ENCODE measurements at regions not wholly inside any gene's neighbourhood (a gene's known extent, or its start where the extent isn't known, plus 50 kb on each side); places are given as distances from the start of the nearest gene placed in this dataset.

DNA sequence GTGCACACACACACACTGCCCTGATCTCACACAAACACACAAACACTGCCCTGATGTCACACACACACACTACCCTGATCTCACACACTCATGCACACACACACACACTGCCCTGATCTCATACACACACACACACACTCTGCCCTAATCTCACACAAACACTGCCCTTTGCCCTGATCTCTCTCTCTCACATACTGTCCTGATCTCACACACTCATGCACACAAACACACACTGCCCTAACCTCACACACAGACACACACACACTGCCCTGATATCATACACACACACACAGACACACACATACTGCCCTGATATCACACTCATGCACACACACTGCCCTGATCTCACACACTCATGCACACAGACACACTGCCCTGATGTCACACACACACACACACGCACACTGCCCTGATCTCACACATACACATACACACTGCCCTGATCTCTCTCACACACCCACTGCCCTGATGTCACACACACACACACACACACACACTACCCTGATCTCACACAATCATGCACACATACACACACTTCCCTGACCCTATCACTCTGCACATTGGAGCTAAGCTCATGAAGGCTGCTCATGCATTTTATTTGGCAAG is 97.6 kb upstream of the DIO3 start:
- in situ Hi-C loops (cut with MboI; ENCODE audit: low sequenced_read_pairs): no loop called here
- Histone ChIP-seq H3K9me3 (no peaks in the 10 kb centered on the region), H3K27me3 (ENCODE audit: low read depth) (peaks cover 3% of the 10 kb centered on the region; the same call in 1 of the 2 replicates), H3K4me1 (no peaks in the 10 kb centered on the region), H3K36me3 (replicated peaks) (no peaks in the 10 kb centered on the region), H3K4me3 (no peak overlapping the region)
- DNase-seq (ENCODE audit: low spot score in 2 of 2): no peak

DNA sequence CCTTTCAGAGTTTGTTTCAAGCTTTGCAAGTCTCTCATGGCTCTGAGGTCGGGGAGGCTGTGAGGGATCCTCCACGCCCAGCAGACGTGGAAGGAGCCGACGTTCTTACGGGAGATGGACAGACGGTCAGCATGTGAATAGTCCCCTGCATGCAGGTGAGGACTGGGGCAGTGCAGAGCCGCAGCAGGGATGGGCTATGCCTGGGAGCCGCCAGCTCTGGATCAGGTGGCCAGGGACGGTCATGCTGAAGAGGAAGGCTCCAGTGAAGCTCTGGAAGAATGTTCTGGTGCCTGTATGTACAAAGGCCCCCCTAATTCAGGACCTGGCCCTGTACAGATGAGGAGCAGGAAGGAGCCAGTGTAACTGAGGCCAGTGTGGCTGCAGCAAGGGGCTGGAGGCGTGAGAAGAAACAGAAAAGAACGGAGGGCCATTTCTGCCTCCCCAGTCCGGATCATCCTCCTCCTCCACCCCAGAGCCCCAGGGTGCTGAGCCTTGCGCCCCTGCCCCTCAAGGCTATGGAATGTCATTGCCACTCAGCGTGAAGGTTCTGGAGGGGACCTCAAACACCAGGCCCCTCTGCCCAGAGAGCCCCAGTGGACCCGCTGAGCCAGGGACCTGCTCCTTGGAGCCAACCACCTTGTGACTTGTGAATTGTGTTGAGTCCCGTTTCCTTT is 96.8 kb upstream of the DIO3 start:
- peaks cover 3% of the 10 kb centered on the region; the same call in 1 of the 2 replicates for H3K27me3 ChIP-seq (ENCODE audit: low read depth)
- H3K4me3 ChIP-seq: no peak overlapping the region
- H3K9me3 ChIP-seq: no peaks in the 10 kb centered on the region
- in situ Hi-C loops (cut with MboI; ENCODE audit: low sequenced_read_pairs): no loop called here
- no peak for DNase-seq (ENCODE audit: low spot score in 2 of 2)
- H3K4me1 ChIP-seq: no peaks in the 10 kb centered on the region
- H3K36me3 ChIP-seq (replicated peaks): no peaks in the 10 kb centered on the region

DNA sequence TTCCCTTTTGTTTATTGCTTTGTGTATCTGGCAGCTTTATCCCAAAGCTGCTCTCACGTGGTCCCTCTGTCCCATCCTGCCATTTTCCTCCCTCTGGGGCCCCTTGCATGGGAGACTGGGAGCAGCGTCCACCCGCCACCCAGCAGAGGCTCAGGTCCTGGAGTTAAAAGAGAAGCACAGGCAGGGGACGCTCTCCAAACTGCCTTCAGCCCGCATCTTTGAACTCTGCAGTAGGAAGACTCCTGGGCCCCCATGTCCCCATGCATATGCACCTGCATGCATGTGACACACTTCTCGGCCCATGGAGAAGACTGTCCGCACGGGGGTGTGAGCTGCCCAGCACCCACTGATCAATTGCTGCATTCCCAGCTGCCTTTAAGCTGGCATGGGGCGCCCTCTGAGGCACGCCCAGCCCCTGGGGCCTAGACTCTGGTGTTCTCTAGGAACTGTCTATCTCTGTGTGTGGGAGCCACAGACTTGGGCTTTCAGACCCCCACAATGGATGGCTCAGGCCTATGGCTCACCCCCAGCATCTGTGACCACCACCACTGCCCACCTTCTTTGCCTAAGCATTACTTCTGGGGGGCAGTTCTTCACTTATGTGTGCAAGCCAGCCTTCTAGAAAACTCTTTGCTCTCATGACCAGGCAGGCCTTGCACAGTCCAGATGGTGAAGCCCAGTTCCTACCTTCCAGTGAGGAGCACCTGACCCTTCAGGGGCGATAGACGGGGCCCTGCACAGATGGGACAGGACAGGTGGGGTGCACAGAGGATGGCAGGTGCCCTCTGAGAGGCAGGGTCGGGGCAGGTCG is 96.1 kb upstream of the DIO3 start:
- Histone ChIP-seq H3K4me1 (no peaks in the 10 kb centered on the region), H3K4me3 (no peak overlapping the region), H3K9me3 (no peaks in the 10 kb centered on the region), H3K36me3 (replicated peaks) (no peaks in the 10 kb centered on the region), H3K27me3 (ENCODE audit: low read depth) (no peaks in the 10 kb centered on the region; the same call in 1 of the 2 replicates)
- no peak for DNase-seq (ENCODE audit: low spot score in 2 of 2)
- in situ Hi-C loops (cut with MboI; ENCODE audit: low sequenced_read_pairs): no loop called here

DNA sequence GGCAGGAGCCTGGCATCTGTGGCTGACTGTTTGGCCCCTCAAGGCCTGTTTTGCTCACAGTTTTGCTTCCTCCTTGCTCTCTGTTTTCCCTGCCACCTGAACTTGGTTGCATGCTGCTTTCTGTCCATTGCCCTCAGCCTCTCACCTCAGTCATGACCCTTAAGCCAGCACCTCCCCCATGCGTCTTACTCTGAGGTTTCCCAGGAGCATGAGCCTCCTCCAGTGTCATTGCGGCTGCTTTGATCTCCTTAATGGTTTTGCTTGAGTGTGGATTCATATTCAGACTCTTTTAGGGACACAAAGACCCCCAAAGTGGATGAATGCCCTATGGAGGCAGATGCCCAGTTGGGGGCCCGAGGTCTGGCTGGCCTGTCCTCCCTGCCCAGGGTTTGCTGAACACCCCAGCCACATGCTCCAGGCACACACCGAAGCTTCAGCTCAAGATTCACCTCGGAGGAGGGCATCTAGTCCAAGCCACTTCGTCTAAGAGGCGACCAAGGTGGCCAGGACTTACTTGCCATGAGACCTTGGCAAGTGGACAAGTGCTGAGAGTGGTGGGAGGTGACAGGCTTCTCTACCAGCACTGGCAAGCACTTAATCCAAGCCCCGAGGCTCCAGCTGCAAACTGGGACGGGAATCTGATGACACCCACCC is 95.4 kb upstream of the DIO3 start:
- Histone ChIP-seq H3K36me3 (replicated peaks) (no peaks in the 10 kb centered on the region), H3K9me3 (no peaks in the 10 kb centered on the region), H3K4me3 (no peak overlapping the region), H3K27me3 (ENCODE audit: low read depth) (no peaks in the 10 kb centered on the region), H3K4me1 (no peaks in the 10 kb centered on the region)
- in situ Hi-C loops (cut with MboI; ENCODE audit: low sequenced_read_pairs): no loop called here
- no peak for DNase-seq (ENCODE audit: low spot score in 2 of 2)

DNA sequence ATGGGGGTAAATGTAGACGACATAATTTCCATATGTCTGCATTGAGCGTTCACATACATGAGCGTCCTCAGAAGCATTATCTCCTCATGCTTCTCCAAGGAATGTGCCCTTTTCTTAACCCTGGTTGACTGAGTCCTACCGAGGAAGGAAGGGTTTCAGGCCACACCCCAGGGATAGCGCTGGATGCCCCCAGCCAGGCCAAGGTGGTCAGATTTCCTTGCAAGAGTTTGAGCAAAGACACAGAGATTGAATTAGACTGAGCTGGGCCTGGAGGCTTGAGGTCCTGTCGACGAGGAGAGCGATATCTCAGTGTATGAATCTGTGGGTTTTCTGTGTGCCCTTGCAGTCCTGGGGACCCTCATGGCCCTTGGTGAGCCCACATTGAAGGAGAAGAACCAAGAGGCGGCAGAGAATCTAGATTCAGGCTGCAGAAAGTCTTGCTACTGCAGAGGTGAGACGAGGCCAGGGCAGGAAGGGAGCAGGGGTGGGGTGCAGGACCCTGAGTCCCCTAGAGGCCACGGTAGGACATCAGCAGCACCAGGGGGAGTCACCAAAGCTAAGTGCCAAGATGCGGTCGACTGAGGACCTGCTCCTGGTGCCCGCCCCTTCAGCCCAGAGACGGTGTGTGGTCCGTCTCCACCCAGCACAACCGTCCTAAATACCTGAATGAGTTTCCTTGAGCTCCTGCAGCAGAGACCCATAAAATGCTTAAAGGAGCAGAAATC is 94.7 kb upstream of the DIO3 start:
- H3K36me3 ChIP-seq (replicated peaks): no peaks in the 10 kb centered on the region
- H3K9me3 ChIP-seq: no peaks in the 10 kb centered on the region
- DNase-seq (ENCODE audit: low spot score in 2 of 2): no peak
- no peaks in the 10 kb centered on the region for H3K4me1 ChIP-seq
- H3K27me3 ChIP-seq (ENCODE audit: low read depth): no peaks in the 10 kb centered on the region
- no peak overlapping the region for H3K4me3 ChIP-seq
- in situ Hi-C loops (cut with MboI; ENCODE audit: low sequenced_read_pairs): no loop called here

DNA sequence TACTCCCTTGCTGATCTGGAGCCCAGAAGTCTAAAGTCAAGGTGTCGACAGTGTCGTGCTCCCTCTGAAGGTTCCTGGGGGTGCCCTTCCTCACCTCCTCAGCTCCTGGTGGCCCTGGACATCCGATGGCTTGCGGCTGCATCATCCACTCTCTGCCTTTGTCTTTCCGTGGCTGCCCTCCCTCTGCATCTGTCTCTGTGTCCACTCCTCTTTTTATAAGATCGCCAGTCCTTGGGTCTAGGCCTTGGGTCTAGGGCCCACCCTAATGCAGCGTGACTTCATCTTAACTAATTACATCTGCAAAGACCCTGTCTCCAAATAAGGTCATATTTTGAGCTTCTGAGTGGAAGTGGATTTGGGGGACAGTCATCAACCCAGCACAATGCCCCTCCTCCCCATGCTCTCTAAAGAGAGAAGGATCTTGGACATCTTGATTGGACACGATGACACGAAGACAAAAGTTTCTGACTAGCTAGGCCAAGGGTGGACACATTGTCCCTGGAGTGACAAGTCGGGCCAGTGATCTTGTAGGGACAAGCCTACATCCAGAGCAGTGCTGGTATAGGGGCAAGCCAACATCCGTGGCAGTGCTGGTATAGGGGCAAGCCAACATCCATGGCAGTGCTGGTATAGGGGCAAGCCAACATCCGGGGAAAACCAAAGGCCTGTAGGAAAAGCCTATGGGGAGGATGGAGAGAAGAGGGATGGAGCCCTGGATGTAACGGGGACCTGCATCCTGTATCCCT is 93.9 kb upstream of the DIO3 start:
- Histone ChIP-seq H3K4me3 (no peak overlapping the region), H3K9me3 (no peaks in the 10 kb centered on the region), H3K27me3 (ENCODE audit: low read depth) (no peaks in the 10 kb centered on the region), H3K36me3 (replicated peaks) (no peaks in the 10 kb centered on the region), H3K4me1 (no peaks in the 10 kb centered on the region)
- in situ Hi-C loops (cut with MboI; ENCODE audit: low sequenced_read_pairs): no loop called here
- no peak for DNase-seq (ENCODE audit: low spot score in 2 of 2)

DNA sequence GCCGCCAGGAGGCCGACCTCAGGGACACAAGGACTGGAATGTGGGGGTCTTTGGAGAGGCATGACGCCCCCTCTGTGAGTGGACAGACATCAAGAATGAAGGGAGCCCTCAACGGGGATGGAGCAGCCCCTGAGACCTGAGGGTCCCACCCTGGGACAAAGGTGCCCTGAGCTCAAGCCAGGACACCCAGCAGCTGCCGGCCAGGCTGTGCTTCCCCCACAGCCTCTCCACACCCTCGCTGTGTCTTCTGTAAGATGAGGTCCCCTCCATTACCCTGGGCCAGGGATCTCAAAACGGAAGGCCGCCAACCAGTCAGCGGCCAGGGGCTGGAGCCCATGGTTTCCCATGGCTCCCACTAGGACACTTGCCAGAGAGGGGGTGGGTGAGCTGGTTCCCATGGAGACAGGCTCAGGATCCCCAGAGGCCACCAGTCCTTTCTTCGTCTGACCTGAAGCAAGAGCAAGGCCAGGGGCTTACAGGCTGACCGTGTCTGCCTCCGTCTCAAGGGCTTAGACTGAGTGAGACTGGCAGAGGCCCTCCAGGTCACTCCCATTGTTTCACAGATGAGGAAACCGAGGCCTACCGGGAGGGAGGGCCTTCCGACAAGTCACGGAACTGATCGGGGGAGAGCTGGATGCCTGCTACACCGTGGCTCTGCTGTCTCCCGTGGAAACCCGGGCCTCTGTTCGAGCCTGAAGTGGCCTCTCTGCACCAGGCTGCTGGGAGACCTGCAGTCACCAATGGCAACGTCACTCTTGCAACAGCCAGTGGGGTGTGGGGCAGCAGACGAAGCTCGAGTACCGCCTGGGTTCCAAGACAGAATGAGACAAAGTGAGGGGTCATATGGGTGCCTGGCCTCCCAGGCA is 91.7 kb upstream of the DIO3 start:
- no peaks in the 10 kb centered on the region for H3K36me3 ChIP-seq (replicated peaks)
- in situ Hi-C loops (cut with MboI; ENCODE audit: low sequenced_read_pairs): no loop called here
- DNase-seq (ENCODE audit: low spot score in 2 of 2): no peak

DNA sequence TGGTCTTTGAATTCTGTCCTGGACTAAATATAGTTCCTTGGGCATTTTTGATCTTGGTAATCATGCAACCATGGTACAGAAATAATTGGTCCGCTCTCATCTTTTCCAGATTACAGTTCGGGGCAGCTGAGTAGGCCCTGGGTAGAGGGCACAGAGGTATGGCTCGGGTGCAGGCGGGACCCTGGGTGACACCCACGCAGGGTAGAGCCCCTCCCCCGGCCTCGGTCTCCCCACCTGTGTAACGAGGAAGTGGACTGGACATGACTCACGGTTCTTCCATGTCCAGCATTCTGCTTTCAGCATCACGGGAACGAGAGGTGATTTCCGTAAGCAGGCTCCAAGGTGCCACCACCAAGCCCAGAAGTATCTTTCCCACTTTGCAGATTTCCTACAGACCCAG is 91.0 kb upstream of the DIO3 start:
- Histone ChIP-seq H3K27me3 (ENCODE audit: low read depth) (no peaks in the 10 kb centered on the region), H3K4me3 (no peak overlapping the region), H3K4me1 (no peaks in the 10 kb centered on the region), H3K36me3 (replicated peaks) (no peaks in the 10 kb centered on the region), H3K9me3 (no peaks in the 10 kb centered on the region)
- DNase-seq (ENCODE audit: low spot score in 2 of 2): no peak
- in situ Hi-C loops (cut with MboI; ENCODE audit: low sequenced_read_pairs): no loop called here

More for the DNA sequence above, 91.7 kb upstream of the DIO3 start:
- Histone ChIP-seq H3K4me1 (no peaks in the 10 kb centered on the region), H3K9me3 (no peaks in the 10 kb centered on the region), H3K4me3 (no peak overlapping the region), H3K27me3 (ENCODE audit: low read depth) (no peaks in the 10 kb centered on the region)

DNA sequence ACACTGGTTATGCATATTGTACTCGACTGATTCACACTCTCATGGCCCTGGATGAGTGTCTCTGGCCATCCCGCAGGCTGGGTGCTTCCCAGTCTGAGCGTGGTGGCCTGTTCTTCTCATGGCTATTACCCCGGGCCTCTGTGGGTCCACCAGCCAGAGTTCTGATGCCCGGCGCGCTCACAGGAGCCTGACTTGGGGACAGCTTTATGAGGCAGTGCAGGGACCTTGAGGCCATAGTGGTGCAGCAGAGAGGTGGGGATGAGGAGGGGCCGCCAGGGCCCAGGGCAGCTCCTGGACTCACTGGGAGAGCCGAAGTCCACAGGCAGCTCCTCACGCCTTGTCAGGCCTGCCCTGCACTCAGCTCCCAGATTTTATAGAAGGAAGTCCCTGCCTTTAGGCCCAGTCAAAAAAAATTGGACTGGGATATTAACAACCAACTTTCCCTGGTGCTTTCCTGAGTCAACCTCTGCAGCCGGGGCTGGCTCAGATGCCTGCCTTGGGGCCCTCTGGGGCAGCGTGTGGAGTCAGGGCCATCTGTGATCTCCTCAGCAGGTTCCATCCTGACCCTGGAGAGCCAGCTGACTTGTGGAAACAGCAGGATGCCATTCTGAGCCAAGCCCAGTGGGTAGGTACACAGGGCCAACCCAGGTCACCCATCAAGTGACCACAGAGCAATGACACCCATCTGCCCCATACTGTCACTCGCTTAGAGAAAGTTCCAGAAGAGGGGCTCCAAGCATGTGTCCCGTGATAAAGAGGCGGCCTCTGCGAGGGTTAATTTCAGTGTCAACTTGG is 89.4 kb upstream of the DIO3 start:
- in situ Hi-C loops (cut with MboI; ENCODE audit: low sequenced_read_pairs): no loop called here
- Histone ChIP-seq H3K4me1 (no peaks in the 10 kb centered on the region), H3K9me3 (no peaks in the 10 kb centered on the region), H3K4me3 (no peak overlapping the region), H3K27me3 (ENCODE audit: low read depth) (no peaks in the 10 kb centered on the region), H3K36me3 (replicated peaks) (no peaks in the 10 kb centered on the region)
- no peak for DNase-seq (ENCODE audit: low spot score in 2 of 2)

DNA sequence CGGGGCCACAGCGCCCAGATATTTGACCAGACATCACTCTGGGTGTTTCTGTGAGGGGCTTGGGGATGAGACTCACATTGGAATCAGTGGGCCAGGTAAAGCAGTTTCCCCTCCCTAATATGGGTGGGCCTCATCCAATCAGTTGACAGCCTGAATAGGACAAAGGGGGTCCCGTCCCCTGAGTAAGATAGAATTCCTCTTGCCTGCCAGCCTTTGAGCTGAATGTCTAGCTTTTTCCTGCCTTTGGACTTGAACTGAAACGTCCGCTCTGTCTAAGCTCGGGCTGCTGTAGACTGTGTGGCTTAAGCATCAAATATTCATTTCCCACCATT is 88.8 kb upstream of the DIO3 start:
- in situ Hi-C loops (cut with MboI; ENCODE audit: low sequenced_read_pairs): no loop called here

DNA sequence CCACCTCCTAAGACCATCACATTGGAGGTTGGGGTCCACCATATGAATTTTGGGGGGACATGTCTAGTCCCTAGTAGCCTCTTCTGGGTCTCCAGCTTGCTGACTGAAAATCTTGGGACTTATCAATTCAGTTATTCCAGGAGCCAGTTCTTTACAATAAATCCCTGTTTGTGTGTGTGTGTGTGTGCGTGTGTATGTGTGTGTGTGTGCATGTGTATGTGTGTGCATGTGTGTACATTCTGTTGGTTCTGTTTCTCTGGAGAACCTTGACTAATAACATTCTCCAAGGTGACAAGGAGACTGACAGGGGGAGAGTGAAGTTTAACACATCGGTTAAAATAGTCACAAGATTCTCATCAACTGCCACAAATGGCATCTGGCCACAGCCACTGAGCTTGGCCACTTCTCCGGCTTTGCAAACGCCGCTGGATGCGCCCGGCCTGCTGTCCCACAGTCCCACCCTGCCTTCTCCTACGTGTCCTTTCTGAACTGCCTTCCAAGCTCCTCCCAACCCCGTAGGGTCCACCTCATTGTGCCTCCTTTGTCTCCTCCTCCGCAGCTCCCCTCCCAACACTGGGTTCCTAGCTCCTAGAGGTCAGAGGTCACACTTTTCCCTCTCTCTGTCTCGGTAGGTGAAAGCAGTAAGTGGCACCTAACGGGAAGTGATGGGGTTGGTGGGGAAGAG is 88.1 kb upstream of the DIO3 start:
- Histone ChIP-seq H3K27me3 (ENCODE audit: low read depth) (no peaks in the 10 kb centered on the region), H3K4me3 (no peak overlapping the region), H3K36me3 (replicated peaks) (no peaks in the 10 kb centered on the region), H3K4me1 (no peaks in the 10 kb centered on the region), H3K9me3 (no peaks in the 10 kb centered on the region)
- in situ Hi-C loops (cut with MboI; ENCODE audit: low sequenced_read_pairs): no loop called here
- DNase-seq (ENCODE audit: low spot score in 2 of 2): no peak

More for the DNA sequence above, 88.8 kb upstream of the DIO3 start:
- DNase-seq (ENCODE audit: low spot score in 2 of 2): no peak
- Histone ChIP-seq H3K4me3 (no peak overlapping the region), H3K9me3 (no peaks in the 10 kb centered on the region), H3K4me1 (no peaks in the 10 kb centered on the region), H3K27me3 (ENCODE audit: low read depth) (no peaks in the 10 kb centered on the region), H3K36me3 (replicated peaks) (no peaks in the 10 kb centered on the region)
